ENCODE measurements at regions not wholly inside any gene's neighbourhood (a gene's known extent, or its start where the extent isn't known, plus 50 kb on each side); places are given as distances from the start of the nearest gene placed in this dataset.
"Not testable (repeated sequence)": the region's sequence is repeated elsewhere in the genome, so short reads cannot be mapped to it uniquely, and the experiment has no call there.

DNA sequence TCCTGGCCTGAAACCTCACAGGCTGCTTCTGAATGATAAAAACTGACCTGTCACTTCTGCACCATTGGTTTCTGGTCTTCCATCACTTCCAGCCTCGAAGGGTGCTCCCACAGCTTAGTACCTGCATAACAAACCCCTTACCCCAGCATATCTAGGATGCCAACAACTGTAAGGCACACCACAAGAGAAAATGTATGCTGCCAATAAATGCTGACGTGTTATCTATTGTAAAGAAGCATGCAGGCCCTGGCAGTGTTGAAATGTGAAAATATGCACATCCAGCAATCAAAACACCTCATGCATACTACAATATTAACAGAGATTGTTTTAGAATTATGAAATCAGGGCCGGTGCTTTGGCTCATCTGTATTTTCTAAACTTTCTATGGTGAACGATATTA, 242.0 kb upstream of the NSMCE3 start:
- Mint-ChIP-seq H3K9me3 (peaks cover under 1% of the 10 kb centered on the region), H3K4me3 (no peak overlapping the region), H3K27ac (no peak overlapping the region), H3K27me3 (ENCODE audit: insufficient read depth) (peaks cover 8% of the 10 kb centered on the region), H3K4me1 (ENCODE audit: low read depth) (no peaks in the 10 kb centered on the region), H3K36me3 (ENCODE audit: low read depth) (no peaks in the 10 kb centered on the region)
- no peak for DNase-seq
- TF ChIP-seq, protein P1, sequence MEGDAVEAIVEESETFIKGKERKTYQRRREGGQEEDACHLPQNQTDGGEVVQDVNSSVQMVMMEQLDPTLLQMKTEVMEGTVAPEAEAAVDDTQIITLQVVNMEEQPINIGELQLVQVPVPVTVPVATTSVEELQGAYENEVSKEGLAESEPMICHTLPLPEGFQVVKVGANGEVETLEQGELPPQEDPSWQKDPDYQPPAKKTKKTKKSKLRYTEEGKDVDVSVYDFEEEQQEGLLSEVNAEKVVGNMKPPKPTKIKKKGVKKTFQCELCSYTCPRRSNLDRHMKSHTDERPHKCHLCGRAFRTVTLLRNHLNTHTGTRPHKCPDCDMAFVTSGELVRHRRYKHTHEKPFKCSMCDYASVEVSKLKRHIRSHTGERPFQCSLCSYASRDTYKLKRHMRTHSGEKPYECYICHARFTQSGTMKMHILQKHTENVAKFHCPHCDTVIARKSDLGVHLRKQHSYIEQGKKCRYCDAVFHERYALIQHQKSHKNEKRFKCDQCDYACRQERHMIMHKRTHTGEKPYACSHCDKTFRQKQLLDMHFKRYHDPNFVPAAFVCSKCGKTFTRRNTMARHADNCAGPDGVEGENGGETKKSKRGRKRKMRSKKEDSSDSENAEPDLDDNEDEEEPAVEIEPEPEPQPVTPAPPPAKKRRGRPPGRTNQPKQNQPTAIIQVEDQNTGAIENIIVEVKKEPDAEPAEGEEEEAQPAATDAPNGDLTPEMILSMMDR (IDR thresholded peaks at IDR 0.05): no peak

DNA sequence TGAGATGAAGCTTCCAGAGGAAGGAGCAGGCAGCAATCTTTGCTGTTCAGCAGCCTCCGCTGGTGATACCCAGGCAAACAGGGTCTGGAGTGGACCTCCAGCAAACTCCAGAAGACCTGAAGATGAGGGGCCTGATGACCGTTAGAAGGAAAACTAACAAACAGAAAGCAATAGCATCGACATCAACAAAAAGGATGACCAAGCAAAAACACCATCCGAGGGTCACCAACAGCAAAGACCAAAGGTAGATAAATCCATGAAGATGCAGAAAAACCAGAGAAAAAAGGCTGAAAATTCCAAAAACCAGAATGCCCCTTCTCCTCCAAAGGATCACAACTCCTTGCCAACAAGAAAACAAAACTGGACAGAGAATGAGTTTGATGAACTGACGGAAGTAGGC, 235.9 kb upstream of the NSMCE3 start:
- H3K9me3 Mint-ChIP-seq; H3K27ac Mint-ChIP-seq; H3K36me3 Mint-ChIP-seq (ENCODE audit: low read depth); H3K4me1 Mint-ChIP-seq (ENCODE audit: low read depth); H3K27me3 Mint-ChIP-seq (ENCODE audit: insufficient read depth); DNase-seq; H3K4me3 Mint-ChIP-seq: not testable (repeated sequence)

DNA sequence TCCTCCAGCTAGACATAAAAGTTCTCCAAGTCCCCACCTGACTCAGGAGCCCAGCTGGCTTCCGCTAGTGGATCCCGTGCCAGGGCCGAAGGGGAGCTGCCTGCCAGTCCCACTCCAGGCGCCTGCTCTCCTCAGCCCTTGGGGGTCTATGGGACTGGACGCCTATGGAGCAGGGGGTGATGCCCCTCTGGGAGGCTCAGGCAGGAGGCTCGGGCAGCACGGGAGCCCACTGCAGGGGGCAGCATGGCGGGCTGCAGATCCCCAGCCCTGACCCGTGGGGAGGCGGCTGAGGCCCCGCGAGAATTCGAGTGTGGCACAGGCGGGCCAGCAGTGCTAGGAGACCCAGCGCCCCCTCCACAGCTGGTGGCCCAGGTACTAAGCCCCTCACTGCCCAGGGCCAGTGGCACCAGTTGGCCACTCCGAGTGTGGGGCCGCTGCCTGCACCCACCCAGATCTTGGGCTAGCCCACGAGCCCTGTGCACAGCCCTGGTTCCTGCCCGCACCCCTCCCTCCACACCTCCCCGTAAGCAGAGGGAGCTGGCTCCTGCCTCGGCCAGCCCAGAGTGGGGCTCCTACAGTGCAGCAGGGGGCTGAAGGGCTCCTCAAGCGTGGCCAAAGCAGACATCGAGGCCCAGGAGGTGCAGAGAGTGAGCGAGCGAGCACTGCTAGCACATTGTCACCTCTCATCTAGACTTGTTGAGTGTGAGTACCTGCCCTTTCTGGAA, 221.3 kb upstream of the NSMCE3 start:
- Mint-ChIP-seq H3K4me3 (no peak overlapping the region), H3K36me3 (ENCODE audit: low read depth) (no peaks in the 10 kb centered on the region), H3K4me1 (ENCODE audit: low read depth) (no peaks in the 10 kb centered on the region), H3K9me3 (peaks cover 5% of the 10 kb centered on the region; the same call in 1 of the 2 replicates), H3K27me3 (ENCODE audit: insufficient read depth) (no peaks in the 10 kb centered on the region; the same call in 1 of the 2 replicates), H3K27ac (no peak overlapping the region)
- TF ChIP-seq, protein P1 (IDR thresholded peaks at IDR 0.05): no peak
- no peak for DNase-seq

DNA sequence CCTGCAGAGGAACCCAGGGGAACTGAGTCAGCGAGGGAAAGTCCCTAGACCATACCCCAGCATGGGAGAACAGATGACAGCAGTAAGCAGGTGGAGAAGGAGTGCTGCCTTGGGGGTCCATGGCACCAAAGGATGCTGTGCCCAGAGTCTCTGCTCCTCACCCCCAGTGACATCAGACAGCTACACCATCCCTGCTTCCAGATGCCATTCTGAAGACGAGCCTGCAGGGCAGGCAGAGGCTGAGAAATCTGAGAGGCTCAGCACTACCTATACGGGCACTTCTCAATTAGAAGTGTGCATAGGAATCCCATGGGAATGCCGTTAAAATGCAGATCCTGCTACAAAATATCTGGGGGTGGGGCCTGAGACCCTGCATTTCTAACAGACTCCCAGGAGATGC, 211.3 kb upstream of the NSMCE3 start:
- TF ChIP-seq, protein P1 (IDR thresholded peaks at IDR 0.05): no peak
- no peak overlapping the region for H3K27ac Mint-ChIP-seq
- H3K27me3 Mint-ChIP-seq (ENCODE audit: insufficient read depth): no peaks in the 10 kb centered on the region; the same call in 1 of the 2 replicates
- H3K9me3 Mint-ChIP-seq: no peaks in the 10 kb centered on the region
- no peaks in the 10 kb centered on the region for H3K4me1 Mint-ChIP-seq (ENCODE audit: low read depth)
- H3K36me3 Mint-ChIP-seq (ENCODE audit: low read depth): no peaks in the 10 kb centered on the region
- no peak overlapping the region for H3K4me3 Mint-ChIP-seq
- no peak for DNase-seq

DNA sequence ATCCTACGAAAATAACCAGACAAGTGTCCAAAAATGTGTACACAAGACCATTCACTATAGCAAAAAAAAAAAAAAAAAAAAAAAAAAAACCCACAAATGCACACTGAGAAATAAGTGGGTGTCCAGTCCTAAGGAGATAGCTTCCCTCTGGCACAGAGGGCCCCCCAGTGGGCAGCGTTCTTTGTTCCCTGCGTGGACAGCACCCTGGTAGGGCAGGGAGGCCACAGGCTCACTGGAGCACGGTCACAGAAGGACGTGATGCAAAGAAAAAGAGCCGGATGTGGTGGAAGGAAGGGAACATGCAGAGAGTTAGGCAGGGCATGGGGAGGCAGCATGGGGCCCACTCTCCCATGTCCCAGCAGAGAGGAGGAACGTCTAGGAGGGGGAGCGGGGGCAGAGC, 210.7 kb upstream of the NSMCE3 start:
- Mint-ChIP-seq H3K27me3 (ENCODE audit: insufficient read depth) (no peaks in the 10 kb centered on the region; the same call in 1 of the 2 replicates), H3K9me3 (no peaks in the 10 kb centered on the region), H3K4me1 (ENCODE audit: low read depth) (no peaks in the 10 kb centered on the region), H3K27ac (no peak overlapping the region), H3K36me3 (ENCODE audit: low read depth) (no peaks in the 10 kb centered on the region), H3K4me3 (no peak overlapping the region)
- no peak for DNase-seq
- TF ChIP-seq, protein P1 (IDR thresholded peaks at IDR 0.05): no peak

DNA sequence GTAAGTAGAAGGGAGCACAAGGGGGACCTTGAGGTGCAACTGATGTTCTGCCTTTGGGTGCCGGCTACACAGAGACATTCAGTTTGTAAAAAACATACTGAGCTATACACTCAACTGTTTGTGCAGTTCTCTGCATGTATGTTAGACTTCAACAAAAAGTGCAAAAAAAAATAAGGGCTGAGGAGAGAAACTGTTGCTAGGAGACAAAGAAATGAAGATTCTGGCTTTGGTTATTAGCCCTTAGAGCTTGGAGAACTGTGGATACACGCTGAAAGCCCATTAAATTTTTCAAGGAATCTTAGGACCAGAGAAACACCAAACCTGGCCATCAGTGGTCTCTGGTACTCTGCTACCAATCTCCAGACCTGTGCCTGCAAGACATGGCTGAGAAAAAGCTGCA, 207.6 kb upstream of the NSMCE3 start:
- no peak for DNase-seq
- TF ChIP-seq, protein P1 (IDR thresholded peaks at IDR 0.05): no peak

More for the DNA sequence above, 207.6 kb upstream of the NSMCE3 start:
- Mint-ChIP-seq H3K27me3 (ENCODE audit: insufficient read depth) (no peaks in the 10 kb centered on the region; the same call in none of the 2 replicates), H3K27ac (no peak overlapping the region), H3K4me3 (no peak overlapping the region), H3K4me1 (ENCODE audit: low read depth) (no peaks in the 10 kb centered on the region), H3K9me3 (no peaks in the 10 kb centered on the region), H3K36me3 (ENCODE audit: low read depth) (no peaks in the 10 kb centered on the region)

Measured in HFFc6 (cell line).